ENCODE measurements at regions not wholly inside any gene's neighbourhood (a gene's known extent, or its start where the extent isn't known, plus 50 kb on each side); places are given as distances from the start of the nearest gene placed in this dataset.

GRCh38 chr3:94513600-94513999, 450.7 kb downstream of the NSUN3 start:
- DNase-seq (ENCODE audit: low spot score): no peak

- no peak for DNase-seq (ENCODE audit: low spot score)
These were observed 453.1 kb downstream of the NSUN3 start for GRCh38 chr3:94515983-94516382.

GRCh38 chr3:94520364-94520763, 457.5 kb downstream of the NSUN3 start:
- no peak for DNase-seq (ENCODE audit: low spot score)

DNA sequence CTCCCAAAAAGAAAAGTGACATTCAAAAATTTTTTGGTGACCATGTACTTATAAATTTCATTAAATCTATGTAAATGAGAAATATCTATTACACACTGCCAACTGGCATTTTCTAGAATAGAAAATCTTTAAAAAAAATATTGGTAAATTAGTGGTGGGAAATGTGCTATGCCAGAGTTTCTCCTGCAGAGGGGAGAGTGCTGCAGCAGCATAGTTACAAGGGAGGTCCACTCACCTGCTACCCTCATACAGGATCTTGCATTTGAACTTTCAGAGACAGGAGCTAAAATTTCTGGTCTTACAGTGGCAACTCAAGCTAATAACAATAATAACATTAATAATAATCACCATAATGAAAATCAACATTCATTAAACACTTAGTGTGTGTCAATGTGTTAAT, 459.6 kb downstream of the NSUN3 start:
- no peak for DNase-seq (ENCODE audit: low spot score)

DNA sequence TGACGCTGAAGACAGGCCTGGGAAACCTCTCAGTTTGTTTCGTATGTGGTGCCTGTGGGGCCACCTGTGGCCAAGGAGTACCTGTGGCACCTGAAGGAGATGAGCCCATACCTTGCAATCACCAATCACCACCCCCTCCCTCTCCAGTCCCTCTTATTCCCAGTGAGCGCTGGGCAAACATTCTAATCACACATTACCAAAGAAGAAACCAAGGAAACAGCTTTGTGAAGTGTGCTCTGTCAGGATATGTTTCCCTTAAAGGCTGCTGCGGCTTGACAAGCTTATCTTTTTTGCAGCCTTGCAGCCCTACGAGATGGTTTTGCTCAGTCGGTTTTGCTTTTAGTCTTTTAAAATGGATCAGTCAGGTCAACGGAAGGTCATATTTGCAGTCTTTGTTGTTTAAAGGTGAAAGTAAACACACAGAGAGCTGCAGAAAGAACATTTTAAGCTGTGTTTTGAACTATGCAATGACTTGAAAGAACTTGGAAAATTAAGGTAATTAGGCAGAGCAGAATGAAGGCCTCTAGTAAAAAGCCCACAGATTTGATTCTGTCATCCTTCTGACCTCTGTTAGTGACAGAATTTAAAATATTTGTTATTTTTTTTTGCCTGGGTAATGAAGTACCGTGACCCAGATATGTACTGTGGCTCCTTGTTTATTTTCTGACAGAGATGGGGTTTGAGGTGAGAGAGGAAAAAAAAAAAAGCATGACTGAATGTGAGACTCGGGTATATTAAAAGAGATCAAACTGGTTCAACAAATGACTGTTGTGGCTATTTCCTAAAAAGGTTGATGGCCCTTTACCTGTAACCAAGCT, 461.4 kb downstream of the NSUN3 start:
- no peak for DNase-seq (ENCODE audit: low spot score)

DNA sequence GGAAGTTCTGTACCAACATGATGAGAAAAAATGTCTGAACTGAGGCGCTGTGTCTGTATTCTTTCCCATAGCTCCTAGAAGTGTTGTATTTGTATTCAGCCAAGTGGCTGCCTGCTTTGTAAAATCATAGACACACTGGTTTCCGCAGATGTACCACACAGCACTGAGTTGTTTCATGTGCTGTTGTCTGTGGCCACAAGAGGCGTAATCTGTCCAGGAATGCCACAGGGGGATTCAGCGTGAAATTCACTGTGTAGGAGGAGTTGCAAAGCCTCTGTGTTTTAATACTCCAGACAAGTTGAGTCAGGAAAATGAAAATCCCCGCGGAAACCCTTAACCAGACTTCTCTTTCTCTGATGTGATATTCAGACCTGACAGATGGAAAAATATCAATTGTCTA, 462.2 kb downstream of the NSUN3 start:
- no peak for DNase-seq (ENCODE audit: low spot score)

GRCh38 chr3:94529816-94530215, 467.0 kb downstream of the NSUN3 start:
- DNase-seq (ENCODE audit: low spot score): no peak

DNA sequence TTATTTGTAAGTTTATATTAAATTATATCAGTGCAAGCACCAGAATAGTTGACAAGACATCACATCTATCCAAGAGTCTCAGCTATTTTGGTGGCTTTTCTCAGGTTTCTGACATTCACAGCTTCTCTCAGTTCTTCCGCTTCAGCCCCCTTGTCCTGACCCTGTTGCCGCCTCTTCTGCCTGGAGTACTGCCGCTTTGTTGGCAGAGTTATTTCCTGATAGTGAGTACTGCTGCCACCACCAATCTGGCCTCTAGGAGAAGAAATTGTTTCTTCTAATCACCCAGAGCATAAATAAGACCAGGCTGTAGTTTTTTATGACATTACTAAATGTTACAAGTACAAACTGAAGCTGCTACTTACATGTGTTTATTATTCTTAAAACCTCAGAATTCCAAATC, 470.1 kb downstream of the NSUN3 start:
- no peak for DNase-seq (ENCODE audit: low spot score)

- DNase-seq (ENCODE audit: low spot score): no peak
These were observed 477.1 kb downstream of the NSUN3 start for GRCh38 chr3:94539937-94540336.

DNA sequence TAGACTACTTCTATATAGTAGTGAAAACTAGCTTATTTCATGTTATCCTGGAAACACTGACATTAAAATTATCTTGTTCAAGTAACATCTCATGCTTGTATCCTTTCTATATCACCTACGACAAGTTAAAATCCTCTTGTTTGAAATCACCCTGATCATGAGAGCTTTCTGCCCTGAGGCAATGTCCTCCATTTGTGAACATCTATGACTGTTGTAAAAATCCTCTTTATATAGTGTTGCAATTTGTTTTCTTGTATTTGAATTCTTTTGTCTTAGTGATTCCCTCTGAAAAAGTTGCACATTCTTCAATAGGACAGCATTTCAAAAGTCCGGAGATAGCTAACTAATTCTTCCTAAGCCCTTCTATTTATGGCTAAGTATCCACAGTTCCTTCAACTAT, 480.3 kb downstream of the NSUN3 start:
- no peak for DNase-seq (ENCODE audit: low spot score)

GRCh38 chr3:94544131-94544789, 481.4 kb downstream of the NSUN3 start:
- DNase-seq (ENCODE audit: low spot score): no peak

DNA sequence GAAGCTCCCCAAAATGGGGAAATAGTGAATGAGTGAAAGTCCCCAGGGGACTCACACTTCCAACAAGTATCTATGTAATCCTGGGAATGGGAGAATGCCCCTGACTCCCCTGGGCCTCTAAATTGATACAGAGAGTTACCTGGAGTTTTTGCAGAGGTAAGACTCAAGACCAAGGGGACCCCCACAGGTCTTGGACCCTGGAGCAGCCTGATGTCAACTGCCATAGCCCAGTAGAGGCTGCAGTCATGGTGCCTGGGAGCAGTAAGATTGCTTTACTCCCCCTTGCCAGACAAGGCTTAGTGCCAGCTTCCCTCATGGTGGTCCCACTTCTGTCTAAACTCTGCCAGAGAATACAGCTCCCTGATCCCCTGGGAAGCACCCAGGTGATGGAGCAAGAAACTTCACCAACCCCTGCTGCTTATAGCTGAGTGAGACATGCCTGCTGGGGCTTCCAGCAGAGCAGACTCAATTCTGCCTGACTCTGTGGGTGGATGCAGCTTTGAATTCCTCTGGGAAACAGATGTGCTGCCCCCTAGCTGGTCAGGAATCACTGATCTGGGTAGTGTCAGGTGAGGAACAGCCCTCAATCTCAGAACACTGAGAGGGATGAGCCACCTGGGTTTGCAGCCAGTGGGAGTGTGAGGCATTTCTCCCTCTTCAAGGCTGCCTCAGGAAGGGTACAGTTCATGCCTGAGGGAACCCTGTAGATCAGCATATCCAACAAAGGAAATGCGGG, 485.9 kb downstream of the NSUN3 start:
- DNase-seq (ENCODE audit: low spot score): no peak

- DNase-seq (ENCODE audit: low spot score): no peak
These were observed 498.2 kb downstream of the NSUN3 start for GRCh38 chr3:94561094-94561493.

DNA sequence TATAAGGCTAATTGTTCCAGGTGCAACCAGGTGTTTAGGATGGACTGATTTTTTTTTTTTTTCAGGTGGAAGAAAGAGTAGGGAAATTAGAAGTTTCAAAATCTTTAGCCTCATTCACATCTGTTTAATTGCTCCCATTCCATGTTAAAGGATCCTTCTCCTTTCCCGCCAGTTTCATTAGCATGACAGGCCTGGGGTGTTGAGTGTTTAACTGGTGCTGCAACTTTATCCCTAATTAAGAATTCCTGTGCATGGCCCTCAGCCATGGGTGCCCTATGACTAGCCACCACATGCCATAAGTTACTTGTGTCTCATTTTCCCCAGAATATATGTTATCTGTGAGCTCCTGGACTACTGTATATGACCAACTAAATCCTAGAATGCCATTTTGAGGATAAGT, 501.4 kb downstream of the NSUN3 start:
- no peak for DNase-seq (ENCODE audit: low spot score)

DNA sequence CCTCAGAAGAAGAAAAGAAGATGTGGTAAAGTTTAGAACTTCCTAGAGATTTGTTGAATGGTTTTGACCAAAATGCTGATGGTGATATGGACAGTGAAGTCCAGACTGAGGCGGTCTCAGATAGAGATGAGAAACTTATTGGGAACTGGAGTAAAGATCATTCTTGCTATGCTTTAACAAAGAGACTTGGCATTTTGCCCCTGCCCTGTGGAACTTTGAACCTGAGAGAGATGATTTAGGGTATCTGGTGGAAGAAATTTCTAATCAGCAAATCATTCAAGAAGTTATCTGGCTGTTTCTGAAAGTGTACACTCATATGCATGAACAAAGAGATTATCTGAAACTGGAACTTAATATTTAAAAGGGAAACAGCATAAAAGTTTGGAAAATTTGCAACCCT, 505.2 kb downstream of the NSUN3 start:
- DNase-seq (ENCODE audit: low spot score): no peak

DNA sequence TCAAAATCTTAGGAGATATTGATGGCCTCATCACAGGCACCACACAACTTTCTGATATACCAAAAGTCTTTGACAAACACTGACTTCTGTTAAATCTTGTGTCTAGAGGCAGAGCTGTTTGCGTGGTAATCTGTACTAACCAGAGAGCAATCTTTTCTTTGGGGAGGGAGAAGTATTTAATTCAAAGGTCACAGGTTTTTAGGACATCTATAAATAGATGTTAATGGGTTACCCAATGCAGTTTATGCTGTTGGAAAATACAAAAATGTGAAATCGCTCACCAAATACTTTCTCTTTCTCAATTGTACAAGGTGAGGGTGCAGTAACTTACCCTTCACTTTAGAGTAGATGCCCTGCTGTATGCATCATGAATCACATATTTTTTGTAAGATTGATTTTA, 510.5 kb downstream of the NSUN3 start:
- DNase-seq (ENCODE audit: low spot score): no peak

DNA sequence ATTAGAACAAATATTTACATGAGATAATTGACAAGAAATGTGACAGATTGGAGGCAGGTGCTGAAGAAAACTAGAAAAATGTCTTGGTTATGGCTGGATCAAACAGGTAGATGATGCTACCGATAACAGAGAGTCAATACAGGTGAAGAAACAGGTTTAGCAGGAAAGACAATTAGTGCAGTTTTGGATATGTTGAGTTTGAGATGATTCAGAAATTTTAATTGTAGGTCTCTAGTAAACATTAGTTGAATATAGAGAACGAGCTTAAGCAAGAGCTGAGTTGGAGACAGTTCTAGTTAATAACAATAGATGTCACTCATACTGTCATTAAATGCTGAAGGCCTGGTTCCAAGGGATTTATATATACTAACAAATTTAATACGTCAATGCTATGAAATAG, 524.4 kb downstream of the NSUN3 start:
- no peak for DNase-seq (ENCODE audit: low spot score)

DNA sequence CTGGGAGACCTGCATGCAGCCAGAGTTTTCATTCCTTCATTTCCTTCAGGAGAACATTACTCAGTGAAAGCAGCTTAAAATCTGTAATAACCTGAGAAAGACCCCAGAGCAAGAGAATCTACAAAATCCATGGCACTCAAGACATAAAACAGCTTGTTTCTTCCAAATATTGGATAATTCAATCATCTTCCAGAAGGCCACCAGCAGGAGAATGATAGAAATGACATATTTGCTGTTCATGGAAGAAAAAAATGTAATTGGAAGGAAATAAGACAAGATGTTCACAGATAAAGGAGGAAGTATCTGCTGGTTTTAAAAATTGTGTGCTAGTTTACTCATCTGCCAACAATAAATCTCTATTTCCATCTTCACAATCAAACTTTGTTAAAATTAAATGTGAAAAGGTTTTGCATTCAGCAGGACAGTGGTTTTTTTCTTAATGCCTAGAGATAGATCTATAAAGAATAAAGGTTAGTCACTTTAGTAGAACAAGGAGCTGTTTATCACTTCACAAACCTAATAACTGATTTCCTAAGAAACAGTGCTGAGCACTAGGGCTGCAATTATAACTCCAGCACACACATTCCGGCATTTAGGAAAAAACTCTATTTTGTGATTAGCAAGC, 530.8 kb downstream of the NSUN3 start:
- DNase-seq (ENCODE audit: low spot score): no peak

- no peak for DNase-seq (ENCODE audit: low spot score)
These were observed 533.3 kb downstream of the NSUN3 start for GRCh38 chr3:94596141-94596540.

DNA sequence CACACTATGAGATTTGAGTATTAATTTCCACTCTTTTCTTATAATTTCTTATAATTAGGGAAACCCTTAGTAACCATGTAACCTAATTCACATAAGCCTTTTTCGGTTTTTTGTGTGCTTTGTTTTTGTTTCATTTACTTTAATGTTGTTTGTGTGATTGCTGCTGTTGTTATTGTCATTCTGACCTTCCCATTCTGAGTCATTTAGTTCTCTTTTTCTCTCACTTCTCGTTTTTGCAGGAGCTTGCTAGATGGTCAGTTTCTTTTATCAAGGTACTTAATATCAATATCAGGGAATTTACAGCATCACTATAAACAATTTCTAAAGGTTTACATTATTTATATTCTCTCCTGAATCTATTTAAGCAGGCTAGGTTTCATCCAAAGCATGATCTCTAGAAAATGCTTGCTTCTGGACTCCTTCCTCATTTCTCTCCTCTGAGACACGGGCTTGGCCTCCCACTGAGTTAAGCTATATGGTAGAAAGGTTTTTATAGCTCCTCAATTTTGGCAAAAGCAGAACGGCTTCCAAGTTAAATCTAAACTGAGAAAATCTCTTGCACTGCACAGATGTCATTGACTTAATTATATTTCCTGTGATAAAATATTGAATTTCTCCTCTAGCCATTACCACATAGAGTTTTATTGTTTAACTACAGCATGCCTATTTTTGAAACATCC, 534.2 kb downstream of the NSUN3 start:
- no peak for DNase-seq (ENCODE audit: low spot score)

GRCh38 chr3:94607778-94608177, 544.9 kb downstream of the NSUN3 start:
- no peak for DNase-seq (ENCODE audit: low spot score)

DNA sequence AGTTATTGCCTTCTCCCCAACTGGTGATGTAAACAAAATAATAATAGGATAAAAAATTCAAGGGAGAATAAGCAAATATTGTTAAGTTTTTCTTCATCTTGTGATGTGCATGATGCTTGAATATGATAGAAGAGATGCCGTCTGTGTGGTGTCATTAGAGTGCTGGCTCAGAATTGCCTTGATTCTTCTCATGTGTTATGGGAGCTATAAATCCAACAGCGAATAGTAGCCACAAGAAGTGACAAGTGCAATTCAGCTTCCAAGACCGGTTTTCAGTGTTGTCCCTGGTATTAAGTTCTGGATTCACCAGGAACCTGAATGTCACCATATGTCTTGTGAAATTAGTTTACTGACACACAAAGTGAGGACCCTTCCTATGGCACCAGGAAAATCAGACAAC, 547.0 kb downstream of the NSUN3 start:
- no peak for DNase-seq (ENCODE audit: low spot score)

Data from AG08395 (cell line).